ENCODE measurements at regions not wholly inside any gene's neighbourhood (a gene's known extent, or its start where the extent isn't known, plus 50 kb on each side); places are given as distances from the start of the nearest gene placed in this dataset.

- TF ChIP-seq POLR2AphosphoS2 (IDR thresholded peaks at IDR 0.05; ENCODE audit: low read depth, low read length) (no peak), BCL3 (IDR thresholded peaks at IDR 0.05; ENCODE audit: borderline replicate concordance, insufficient read depth, low read depth, low read length, poor library complexity, severe bottlenecking) (no peak), IKZF1 (conservative IDR thresholded peaks at IDR 0.05) (no peak), KLF5 (IDR thresholded peaks at IDR 0.05; ENCODE audit: partially characterized antibody) (no peak), PAX5 (IDR thresholded peaks at IDR 0.05; ENCODE audit: borderline replicate concordance, low read depth, low read length) (no peak), FOXK2 (IDR thresholded peaks at IDR 0.05) (no peak)
Measured at GRCh38 chr5:159496773-159497172, 166.5 kb upstream of the IL12B start (continued).

- no peak overlapping the region for H3K27ac ChIP-seq (ENCODE audit: control insufficient read depth, insufficient read depth)
- H3K79me2 ChIP-seq (ENCODE audit: control insufficient read depth, insufficient read depth, low read length) = no peaks in the 10 kb centered on the region
- in situ Hi-C loops (cut with MboI) (no loop called here), intact Hi-C loops (cut with micrococcal nuclease; ENCODE audit: unreplicated experiment) (no loop called here)
- ChIA-PET CTCF (no interaction called here), SMC1A (ENCODE audit: uncharacterized antibody, unreplicated experiment) (interaction anchor here (0.8 kb wide), 1 partner anchor 418 kb away, joined by 3 read pairs; no protein-coding TSS in a partner anchor), RAD21 (ENCODE audit: unreplicated experiment) (no interaction called here), POLR2A (no interaction called here)
- no peaks in the 10 kb centered on the region for H4K20me1 ChIP-seq (ENCODE audit: control insufficient read depth, insufficient read depth)
- no peak overlapping the region for H3K4me2 ChIP-seq (ENCODE audit: control insufficient read depth, insufficient read depth)
- no peaks in the 10 kb centered on the region for H3K27me3 ChIP-seq (replicated peaks in 1 of 2; ENCODE audit: control insufficient read depth in 2 of 2, insufficient read depth in 2 of 2, low read length in 1 of 2)
- BruUV-seq (replicated peaks) = no TSS peak
- H3K9me3 ChIP-seq (replicated peaks; ENCODE audit: control insufficient read depth, insufficient read depth, low read length) = no peaks in the 10 kb centered on the region; the same call in 2 of the 3 replicates
- ATAC-seq = no peak
- WGBS (ENCODE audit: insufficient coverage, insufficient replicate concordance, low lambda C conversion rate, missing lambda C conversion rate) = 36% methylated on average over 2 of the region's 2 CpGs
- H2AFZ ChIP-seq (ENCODE audit: control insufficient read depth, low read depth, low read length) = no peak overlapping the region
- H3K4me1 ChIP-seq (ENCODE audit: control insufficient read depth, insufficient read depth, low read length) = no peaks in the 10 kb centered on the region
- no peak overlapping the region for H3K9ac ChIP-seq (ENCODE audit: control insufficient read depth, insufficient read depth, low read length)
- FAIRE-seq = no peak
- no peak overlapping the region for H3K4me3 ChIP-seq
- no peaks in the 10 kb centered on the region for H3K36me3 ChIP-seq (ENCODE audit: control insufficient read depth in 2 of 2, insufficient read depth in 2 of 2, low read length in 1 of 2)
- DNase-seq (ENCODE audit: low read depth, low spot score) = no peak
- TF ChIP-seq CEBPZ (IDR thresholded peaks at IDR 0.05; ENCODE audit: low read depth, low read length) = no peak
- TF ChIP-seq MAX (IDR thresholded peaks at IDR 0.05; ENCODE audit: low read depth, low read length) = no peak
- no peak for TF ChIP-seq ZBTB40 (IDR thresholded peaks at IDR 0.05; ENCODE audit: borderline replicate concordance)
- no peak for TF ChIP-seq RAD51 (IDR thresholded peaks at IDR 0.05)
- TF ChIP-seq NR2C2 (IDR thresholded peaks at IDR 0.05; ENCODE audit: borderline replicate concordance, control insufficient read depth, insufficient read length, low read depth) = no peak
- TF ChIP-seq TBL1XR1 (IDR thresholded peaks at IDR 0.05; ENCODE audit: low read depth, low read length) = no peak
- no peak for TF ChIP-seq TARDBP (IDR thresholded peaks at IDR 0.05; ENCODE audit: borderline replicate concordance)
- TF ChIP-seq USF2 (IDR thresholded peaks at IDR 0.05; ENCODE audit: borderline replicate concordance, low read depth, low read length) = no peak
Measured at GRCh38 chr5:159497221-159497620, 166.9 kb upstream of the IL12B start.

All from GM12878 (cell line).